ENCODE measurements at regions not wholly inside any gene's neighbourhood (a gene's known extent, or its start where the extent isn't known, plus 50 kb on each side); places are given as distances from the start of the nearest gene placed in this dataset.

DNA sequence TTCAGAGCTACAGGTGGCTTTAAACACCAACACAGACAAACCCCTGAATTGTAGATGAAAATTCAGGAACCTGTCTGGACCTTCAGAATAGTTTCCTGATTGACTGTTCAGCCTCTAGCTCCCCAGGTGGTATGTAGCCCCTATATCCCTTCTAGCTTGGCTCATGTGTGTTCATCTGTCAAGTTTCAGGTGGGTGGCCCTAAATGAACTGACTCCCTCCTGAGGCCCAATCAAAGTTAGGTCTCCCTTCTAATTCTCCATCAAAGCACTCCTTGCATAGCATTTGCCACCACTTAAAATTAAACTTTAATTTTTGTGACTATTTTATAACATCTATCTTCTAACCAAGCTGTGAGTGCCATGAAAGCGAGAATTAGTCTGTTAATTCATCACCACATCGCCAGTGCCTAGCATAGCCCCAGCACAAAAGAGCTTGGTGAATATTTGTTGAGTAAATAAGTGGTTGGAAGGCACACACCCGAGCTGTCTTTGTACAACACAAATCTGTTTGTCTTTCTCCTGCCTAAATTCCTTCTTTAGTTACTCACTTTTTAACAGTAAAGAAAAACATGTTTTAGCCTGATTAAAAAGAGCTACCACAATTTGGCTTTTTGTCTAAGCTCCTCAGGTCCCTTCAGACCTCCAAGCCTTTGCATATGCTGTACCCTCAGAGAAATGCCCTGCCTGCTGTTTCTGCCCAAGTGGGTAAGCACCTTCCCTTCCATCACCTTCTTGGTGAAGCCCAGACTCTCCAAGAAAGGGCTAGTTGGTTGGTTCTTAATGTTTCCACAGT is 138.1 kb upstream of the HMHB1 start:
- POLR2A ChIA-PET, result no interaction called here
- Mint-ChIP-seq H3K27ac (no peak overlapping the region), H3K27me3 (ENCODE audit: low read depth) (no peaks in the 10 kb centered on the region), H3K36me3 (no peaks in the 10 kb centered on the region), H3K4me1 (peaks cover 5% of the 10 kb centered on the region), H3K4me3 (no peak overlapping the region), H3K9me3 (peaks cover 14% of the 10 kb centered on the region)
- CTCF ChIA-PET, result no interaction called here
- DNase-seq (ENCODE audit: low spot score) (no peak), ATAC-seq (no peak)
- TF ChIP-seq, protein P1, sequence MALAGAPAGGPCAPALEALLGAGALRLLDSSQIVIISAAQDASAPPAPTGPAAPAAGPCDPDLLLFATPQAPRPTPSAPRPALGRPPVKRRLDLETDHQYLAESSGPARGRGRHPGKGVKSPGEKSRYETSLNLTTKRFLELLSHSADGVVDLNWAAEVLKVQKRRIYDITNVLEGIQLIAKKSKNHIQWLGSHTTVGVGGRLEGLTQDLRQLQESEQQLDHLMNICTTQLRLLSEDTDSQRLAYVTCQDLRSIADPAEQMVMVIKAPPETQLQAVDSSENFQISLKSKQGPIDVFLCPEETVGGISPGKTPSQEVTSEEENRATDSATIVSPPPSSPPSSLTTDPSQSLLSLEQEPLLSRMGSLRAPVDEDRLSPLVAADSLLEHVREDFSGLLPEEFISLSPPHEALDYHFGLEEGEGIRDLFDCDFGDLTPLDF (CRISPR knock-in tag; IDR thresholded peaks at IDR 0.05), result no peak
- TF ChIP-seq, protein P2, sequence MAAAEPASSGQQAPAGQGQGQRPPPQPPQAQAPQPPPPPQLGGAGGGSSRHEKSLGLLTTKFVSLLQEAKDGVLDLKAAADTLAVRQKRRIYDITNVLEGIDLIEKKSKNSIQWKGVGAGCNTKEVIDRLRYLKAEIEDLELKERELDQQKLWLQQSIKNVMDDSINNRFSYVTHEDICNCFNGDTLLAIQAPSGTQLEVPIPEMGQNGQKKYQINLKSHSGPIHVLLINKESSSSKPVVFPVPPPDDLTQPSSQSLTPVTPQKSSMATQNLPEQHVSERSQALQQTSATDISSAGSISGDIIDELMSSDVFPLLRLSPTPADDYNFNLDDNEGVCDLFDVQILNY (CRISPR knock-in tag; IDR thresholded peaks at IDR 0.05), result no peak
- TF ChIP-seq, protein P3, sequence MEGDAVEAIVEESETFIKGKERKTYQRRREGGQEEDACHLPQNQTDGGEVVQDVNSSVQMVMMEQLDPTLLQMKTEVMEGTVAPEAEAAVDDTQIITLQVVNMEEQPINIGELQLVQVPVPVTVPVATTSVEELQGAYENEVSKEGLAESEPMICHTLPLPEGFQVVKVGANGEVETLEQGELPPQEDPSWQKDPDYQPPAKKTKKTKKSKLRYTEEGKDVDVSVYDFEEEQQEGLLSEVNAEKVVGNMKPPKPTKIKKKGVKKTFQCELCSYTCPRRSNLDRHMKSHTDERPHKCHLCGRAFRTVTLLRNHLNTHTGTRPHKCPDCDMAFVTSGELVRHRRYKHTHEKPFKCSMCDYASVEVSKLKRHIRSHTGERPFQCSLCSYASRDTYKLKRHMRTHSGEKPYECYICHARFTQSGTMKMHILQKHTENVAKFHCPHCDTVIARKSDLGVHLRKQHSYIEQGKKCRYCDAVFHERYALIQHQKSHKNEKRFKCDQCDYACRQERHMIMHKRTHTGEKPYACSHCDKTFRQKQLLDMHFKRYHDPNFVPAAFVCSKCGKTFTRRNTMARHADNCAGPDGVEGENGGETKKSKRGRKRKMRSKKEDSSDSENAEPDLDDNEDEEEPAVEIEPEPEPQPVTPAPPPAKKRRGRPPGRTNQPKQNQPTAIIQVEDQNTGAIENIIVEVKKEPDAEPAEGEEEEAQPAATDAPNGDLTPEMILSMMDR (IDR thresholded peaks at IDR 0.05), result no peak
- TF ChIP-seq RORB (CRISPR knock-in tag; IDR thresholded peaks at IDR 0.05) (no peak), ERG (CRISPR knock-in tag; IDR thresholded peaks at IDR 0.05) (no peak), USF1 (CRISPR knock-in tag; IDR thresholded peaks at IDR 0.05) (no peak), EMX1 (CRISPR knock-in tag; IDR thresholded peaks at IDR 0.05) (no peak), ZNF121 (CRISPR knock-in tag; IDR thresholded peaks at IDR 0.05) (no peak), CBFB (CRISPR knock-in tag; IDR thresholded peaks at IDR 0.05; ENCODE audit: low read depth) (no peak), ZNF532 (CRISPR knock-in tag; IDR thresholded peaks at IDR 0.05; ENCODE audit: borderline replicate concordance) (no peak), ZNF263 (CRISPR knock-in tag; IDR thresholded peaks at IDR 0.05; ENCODE audit: low read depth) (no peak), IRF2 (CRISPR knock-in tag; IDR thresholded peaks at IDR 0.05; ENCODE audit: borderline replicate concordance, low read depth) (no peak), ZNF512 (CRISPR knock-in tag; IDR thresholded peaks at IDR 0.05; ENCODE audit: borderline replicate concordance) (no peak), ZNF416 (CRISPR knock-in tag; IDR thresholded peaks at IDR 0.05) (no peak)
- TF ChIP-seq, protein P4, sequence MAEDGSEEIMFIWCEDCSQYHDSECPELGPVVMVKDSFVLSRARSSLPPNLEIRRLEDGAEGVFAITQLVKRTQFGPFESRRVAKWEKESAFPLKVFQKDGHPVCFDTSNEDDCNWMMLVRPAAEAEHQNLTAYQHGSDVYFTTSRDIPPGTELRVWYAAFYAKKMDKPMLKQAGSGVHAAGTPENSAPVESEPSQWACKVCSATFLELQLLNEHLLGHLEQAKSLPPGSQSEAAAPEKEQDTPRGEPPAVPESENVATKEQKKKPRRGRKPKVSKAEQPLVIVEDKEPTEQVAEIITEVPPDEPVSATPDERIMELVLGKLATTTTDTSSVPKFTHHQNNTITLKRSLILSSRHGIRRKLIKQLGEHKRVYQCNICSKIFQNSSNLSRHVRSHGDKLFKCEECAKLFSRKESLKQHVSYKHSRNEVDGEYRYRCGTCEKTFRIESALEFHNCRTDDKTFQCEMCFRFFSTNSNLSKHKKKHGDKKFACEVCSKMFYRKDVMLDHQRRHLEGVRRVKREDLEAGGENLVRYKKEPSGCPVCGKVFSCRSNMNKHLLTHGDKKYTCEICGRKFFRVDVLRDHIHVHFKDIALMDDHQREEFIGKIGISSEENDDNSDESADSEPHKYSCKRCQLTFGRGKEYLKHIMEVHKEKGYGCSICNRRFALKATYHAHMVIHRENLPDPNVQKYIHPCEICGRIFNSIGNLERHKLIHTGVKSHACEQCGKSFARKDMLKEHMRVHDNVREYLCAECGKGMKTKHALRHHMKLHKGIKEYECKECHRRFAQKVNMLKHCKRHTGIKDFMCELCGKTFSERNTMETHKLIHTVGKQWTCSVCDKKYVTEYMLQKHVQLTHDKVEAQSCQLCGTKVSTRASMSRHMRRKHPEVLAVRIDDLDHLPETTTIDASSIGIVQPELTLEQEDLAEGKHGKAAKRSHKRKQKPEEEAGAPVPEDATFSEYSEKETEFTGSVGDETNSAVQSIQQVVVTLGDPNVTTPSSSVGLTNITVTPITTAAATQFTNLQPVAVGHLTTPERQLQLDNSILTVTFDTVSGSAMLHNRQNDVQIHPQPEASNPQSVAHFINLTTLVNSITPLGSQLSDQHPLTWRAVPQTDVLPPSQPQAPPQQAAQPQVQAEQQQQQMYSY (CRISPR knock-in tag; IDR thresholded peaks at IDR 0.05), result no peak
- TF ChIP-seq, protein P5, sequence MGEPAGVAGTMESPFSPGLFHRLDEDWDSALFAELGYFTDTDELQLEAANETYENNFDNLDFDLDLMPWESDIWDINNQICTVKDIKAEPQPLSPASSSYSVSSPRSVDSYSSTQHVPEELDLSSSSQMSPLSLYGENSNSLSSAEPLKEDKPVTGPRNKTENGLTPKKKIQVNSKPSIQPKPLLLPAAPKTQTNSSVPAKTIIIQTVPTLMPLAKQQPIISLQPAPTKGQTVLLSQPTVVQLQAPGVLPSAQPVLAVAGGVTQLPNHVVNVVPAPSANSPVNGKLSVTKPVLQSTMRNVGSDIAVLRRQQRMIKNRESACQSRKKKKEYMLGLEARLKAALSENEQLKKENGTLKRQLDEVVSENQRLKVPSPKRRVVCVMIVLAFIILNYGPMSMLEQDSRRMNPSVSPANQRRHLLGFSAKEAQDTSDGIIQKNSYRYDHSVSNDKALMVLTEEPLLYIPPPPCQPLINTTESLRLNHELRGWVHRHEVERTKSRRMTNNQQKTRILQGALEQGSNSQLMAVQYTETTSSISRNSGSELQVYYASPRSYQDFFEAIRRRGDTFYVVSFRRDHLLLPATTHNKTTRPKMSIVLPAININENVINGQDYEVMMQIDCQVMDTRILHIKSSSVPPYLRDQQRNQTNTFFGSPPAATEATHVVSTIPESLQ (CRISPR knock-in tag; IDR thresholded peaks at IDR 0.05), result no peak
